ENCODE measurements at regions not wholly inside any gene's neighbourhood (a gene's known extent, or its start where the extent isn't known, plus 50 kb on each side); places are given as distances from the start of the nearest gene placed in this dataset.

- no peaks in the 10 kb centered on the region for H3K9me3 ChIP-seq
- H3K4me3 ChIP-seq, result no peak overlapping the region
- no peaks in the 10 kb centered on the region for H3K4me1 ChIP-seq
- no peaks in the 10 kb centered on the region for H3K36me3 ChIP-seq
- H3K27me3 ChIP-seq, result no peaks in the 10 kb centered on the region
- intact Hi-C loops (cut with DNase I; ENCODE audit: low total_unique reads), result no loop called here
- TF ChIP-seq POLR2A (IDR thresholded peaks at IDR 0.05) (no peak), CTCF (IDR thresholded peaks at IDR 0.05) (no peak)
- H3K27ac ChIP-seq, result no peak overlapping the region
- no peak for DNase-seq
These were observed 217.2 kb downstream of the IBTK start for GRCh38 chr6:82030301-82030700.

- intact Hi-C loops (cut with DNase I; ENCODE audit: low total_unique reads), result no loop called here
- Histone ChIP-seq H3K27me3 (no peaks in the 10 kb centered on the region), H3K4me3 (no peak overlapping the region), H3K9me3 (no peaks in the 10 kb centered on the region), H3K36me3 (no peaks in the 10 kb centered on the region), H3K27ac (no peak overlapping the region), H3K4me1 (no peaks in the 10 kb centered on the region)
- TF ChIP-seq POLR2A (IDR thresholded peaks at IDR 0.05) (no peak), CTCF (IDR thresholded peaks at IDR 0.05) (no peak)
- DNase-seq, result no peak
These were observed 222.3 kb downstream of the IBTK start for GRCh38 chr6:82025271-82025670.

GRCh38 chr6:82022614-82023129 lies 224.9 kb downstream of the IBTK start:
- peaks cover 0 to 5% of the 10 kb centered on the region in 2 donors for H3K4me1 ChIP-seq
- H3K4me3 ChIP-seq, result no peak overlapping the region
- intact Hi-C loops (cut with DNase I; ENCODE audit: low total_unique reads), result no loop called here
- H3K27me3 ChIP-seq, result no peaks in the 10 kb centered on the region
- TF ChIP-seq CTCF (IDR thresholded peaks at IDR 0.05), result no peak
- no peak for TF ChIP-seq POLR2A (IDR thresholded peaks at IDR 0.05)
- DNase-seq, result no peak
- H3K9me3 ChIP-seq, result no peaks in the 10 kb centered on the region
- no peaks in the 10 kb centered on the region for H3K36me3 ChIP-seq
- no peak overlapping the region for H3K27ac ChIP-seq

- Histone ChIP-seq H3K27ac (peak overlapping the region; percentile 57 to 73), H3K9me3 (no peaks in the 10 kb centered on the region), H3K4me1 (peaks cover 5 to 14% of the 10 kb centered on the region in 2 donors), H3K4me3 (no peak overlapping the region), H3K27me3 (no peaks in the 10 kb centered on the region), H3K36me3 (no peaks in the 10 kb centered on the region)
- DNase-seq, result peak in 1 of 2 donors; percentile 37
- TF ChIP-seq CTCF (IDR thresholded peaks at IDR 0.05), result no peak
- TF ChIP-seq POLR2A (IDR thresholded peaks at IDR 0.05), result no peak
- intact Hi-C loops (cut with DNase I; ENCODE audit: low total_unique reads), result no loop called here
These were observed 229.8 kb downstream of the IBTK start for GRCh38 chr6:82017773-82018172.

- DNase-seq, result peak; percentile 52 to 71
- intact Hi-C loops (cut with DNase I; ENCODE audit: low total_unique reads), result no loop called here
- Histone ChIP-seq H3K36me3 (no peaks in the 10 kb centered on the region), H3K4me3 (no peak overlapping the region), H3K4me1 (peaks cover 5 to 14% of the 10 kb centered on the region in 2 donors), H3K27me3 (no peaks in the 10 kb centered on the region), H3K9me3 (no peaks in the 10 kb centered on the region), H3K27ac (peak overlapping the region; percentile 57 to 73)
- TF ChIP-seq CTCF (IDR thresholded peaks at IDR 0.05) (no peak), POLR2A (IDR thresholded peaks at IDR 0.05) (no peak)
These were observed 230.3 kb downstream of the IBTK start for GRCh38 chr6:82017288-82017687.
